WERI-Rb-1 (cell line): ENCODE measurements at regions not wholly inside any gene's neighbourhood (a gene's known extent, or its start where the extent isn't known, plus 50 kb on each side); places are given as distances from the start of the nearest gene placed in this dataset.

ENCODE experiments used
- DNase-seq: peaks from one replicate; pipeline ENCODE4 v3.0.0-alpha.2; 2020
- H3K27ac ChIP-seq: fragments of 250-450 bp; sonication (Bioruptor Pico); 2 replicates; pipeline ENCODE4 v1.5.1; 2020; ENCODE audit warnings: mild to moderate bottlenecking, moderate library complexity
- H3K27me3 ChIP-seq: fragments of 250-450 bp; sonication (Bioruptor Pico); 2 replicates; pipeline ENCODE4 v1.5.1; 2021; ENCODE audit warnings: mild to moderate bottlenecking, low read depth, moderate library complexity; ENCODE audit not compliant: insufficient read depth, severe bottlenecking
- H3K36me3 ChIP-seq: fragments of 250-450 bp; sonication (Bioruptor Pico); 2 replicates; pipeline ENCODE4 v1.5.1; 2020; ENCODE audit warnings: mild to moderate bottlenecking, moderate library complexity
- H3K4me3 ChIP-seq: 2 replicates; pipeline ENCODE4 v1.5.1; 2011; ENCODE audit warnings: low read depth, mild to moderate bottlenecking, control low read depth, low read length
- H3K9me3 ChIP-seq: fragments of 250-450 bp; sonication (Bioruptor Pico); 2 replicates; pipeline ENCODE4 v1.5.1; 2021; ENCODE audit warnings: mild to moderate bottlenecking, moderate library complexity; ENCODE audit not compliant: severe bottlenecking
- CTCF ChIP-seq: IDR thresholded peaks from 2 replicates; pipeline ENCODE4 v1.5.1; 2011; ENCODE audit warnings: low read depth, mild to moderate bottlenecking, control low read depth, inconsistent platforms, low read length

- no peaks in the 10 kb centered on the region for H3K27me3 ChIP-seq
- DNase-seq = no peak
- TF ChIP-seq CTCF = no peak
- no peaks in the 10 kb centered on the region for H3K36me3 ChIP-seq
- no peak overlapping the region for H3K27ac ChIP-seq
- H3K4me3 ChIP-seq = no peak overlapping the region
- H3K9me3 ChIP-seq = no peaks in the 10 kb centered on the region
These were observed 91.7 kb upstream of the ITGA6 start for GRCh38 chr2:172335736-172336135.

DNA sequence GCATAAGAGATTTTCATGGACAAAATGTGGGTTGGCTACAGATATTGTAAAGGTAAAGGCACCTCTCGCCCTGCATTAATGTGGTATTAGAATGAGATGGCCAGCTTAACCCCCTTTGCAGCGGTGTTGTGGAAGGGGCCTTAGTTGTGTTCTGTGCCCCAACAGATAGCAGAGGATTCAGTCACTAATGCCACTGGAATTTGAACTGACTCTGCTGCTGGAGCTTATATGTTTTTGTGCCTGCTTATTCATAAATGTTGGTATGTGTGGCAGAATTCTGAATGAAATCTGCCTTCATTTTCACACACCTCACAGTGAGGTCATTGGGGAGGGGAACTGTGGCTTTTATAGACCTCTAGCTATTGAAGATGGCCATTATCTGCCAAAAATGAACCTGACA is 90.7 kb upstream of the ITGA6 start:
- Histone ChIP-seq H3K9me3 (no peaks in the 10 kb centered on the region), H3K36me3 (no peaks in the 10 kb centered on the region), H3K27me3 (no peaks in the 10 kb centered on the region), H3K4me3 (no peak overlapping the region), H3K27ac (no peak overlapping the region)
- no peak for DNase-seq
- no peak for TF ChIP-seq CTCF

DNA sequence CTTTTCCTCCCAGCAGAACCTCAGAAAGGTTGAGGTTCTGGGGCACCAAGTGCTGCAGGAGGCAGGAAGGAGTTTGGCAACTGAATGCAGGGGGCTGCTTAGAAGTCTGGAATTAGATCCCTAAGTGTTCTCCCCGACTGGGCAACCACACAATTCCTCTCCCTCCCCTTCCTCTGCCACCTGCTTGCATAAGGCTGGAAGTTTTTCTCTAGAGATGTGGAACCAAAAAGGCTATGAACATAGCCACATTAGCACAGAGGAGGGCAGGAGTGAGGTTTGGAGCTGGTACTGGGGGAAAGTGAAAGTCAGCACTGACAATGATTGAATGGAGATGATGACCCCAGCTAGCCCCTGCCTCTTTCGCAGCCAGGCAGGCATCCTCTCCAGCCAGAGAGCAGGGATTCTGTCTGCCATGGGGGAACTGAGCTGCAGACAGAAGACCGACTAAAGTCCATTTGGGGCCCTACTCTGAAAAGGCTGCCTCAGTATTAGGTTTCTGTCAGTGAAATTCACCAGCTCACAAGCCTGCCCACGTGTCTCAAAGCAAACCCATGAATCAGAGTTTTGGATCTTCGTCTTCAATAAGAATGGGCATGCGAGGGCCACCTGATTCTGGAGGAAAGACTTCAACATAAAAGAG is 87.9 kb upstream of the ITGA6 start:
- TF ChIP-seq CTCF = no peak
- no peaks in the 10 kb centered on the region for H3K36me3 ChIP-seq
- peaks cover 7% of the 10 kb centered on the region for H3K9me3 ChIP-seq
- no peak overlapping the region for H3K4me3 ChIP-seq
- no peaks in the 10 kb centered on the region for H3K27me3 ChIP-seq
- DNase-seq = no peak
- H3K27ac ChIP-seq = no peak overlapping the region

GRCh38 chr2:172340394-172340793 is 87.0 kb upstream of the ITGA6 start:
- no peaks in the 10 kb centered on the region for H3K36me3 ChIP-seq
- no peak for DNase-seq
- peaks cover 7% of the 10 kb centered on the region for H3K9me3 ChIP-seq
- H3K27me3 ChIP-seq = no peaks in the 10 kb centered on the region
- H3K27ac ChIP-seq = no peak overlapping the region
- no peak overlapping the region for H3K4me3 ChIP-seq
- TF ChIP-seq CTCF = no peak

GRCh38 chr2:172342078-172342477 is 85.3 kb upstream of the ITGA6 start:
- Histone ChIP-seq H3K27ac (no peak overlapping the region), H3K4me3 (no peak overlapping the region), H3K27me3 (no peaks in the 10 kb centered on the region), H3K9me3 (peaks cover 7% of the 10 kb centered on the region), H3K36me3 (no peaks in the 10 kb centered on the region)
- no peak for DNase-seq
- no peak for TF ChIP-seq CTCF

GRCh38 chr2:172342611-172343010 is 84.8 kb upstream of the ITGA6 start:
- Histone ChIP-seq H3K27me3 (no peaks in the 10 kb centered on the region), H3K9me3 (peaks cover 7% of the 10 kb centered on the region), H3K27ac (no peak overlapping the region), H3K4me3 (no peak overlapping the region), H3K36me3 (no peaks in the 10 kb centered on the region)
- DNase-seq = no peak
- TF ChIP-seq CTCF = no peak
